Esophagus muscularis mucosa (tissue), 3 donors: ENCODE measurements at regions not wholly inside any gene's neighbourhood (a gene's known extent, or its start where the extent isn't known, plus 50 kb on each side); places are given as distances from the start of the nearest gene placed in this dataset.

Experiments
- POLR2AphosphoS5 ChIP-seq, 2 donors: sonication (generic); formaldehyde crosslinking; IDR thresholded peaks; one replicate each; pipeline ENCODE4 v1.6.1; 2017; ENCODE audit warnings: antibody characterized with exemption in 2 of 2
- TF ChIP-seq, protein P1 (sequence below), 3 experiments: fragments of 200-600 bp in 2 of 3; fragments of 450-650 bp in 1 of 3; sonication (generic) in 2 of 3; IDR thresholded peaks; one replicate each; pipeline ENCODE4 v1.5.1; 2017 to 2019; ENCODE audit warnings: antibody characterized with exemption in 3 of 3, mild to moderate bottlenecking in 2 of 3, moderate library complexity in 1 of 3

DNA sequence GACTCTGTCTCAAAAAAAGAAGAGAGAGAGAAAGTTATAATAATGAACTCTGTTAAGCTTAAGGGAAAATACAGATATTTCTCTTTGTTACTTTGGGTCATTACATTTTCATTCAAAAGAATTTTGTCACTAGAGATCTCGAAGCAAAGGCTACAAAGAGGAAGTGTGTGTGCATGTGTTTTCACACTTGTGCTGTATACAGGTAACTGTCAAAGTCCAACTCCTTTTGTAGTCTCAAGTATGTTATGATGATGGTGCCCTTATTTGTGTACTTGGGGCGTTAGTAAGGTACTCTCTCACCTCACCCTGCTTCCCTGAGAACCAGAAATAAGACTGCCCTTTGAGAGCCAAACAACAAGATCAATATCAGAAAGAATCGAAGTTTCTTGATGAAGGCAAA is 152.9 kb upstream of the ZNF644 start:
- TF ChIP-seq, protein P1, sequence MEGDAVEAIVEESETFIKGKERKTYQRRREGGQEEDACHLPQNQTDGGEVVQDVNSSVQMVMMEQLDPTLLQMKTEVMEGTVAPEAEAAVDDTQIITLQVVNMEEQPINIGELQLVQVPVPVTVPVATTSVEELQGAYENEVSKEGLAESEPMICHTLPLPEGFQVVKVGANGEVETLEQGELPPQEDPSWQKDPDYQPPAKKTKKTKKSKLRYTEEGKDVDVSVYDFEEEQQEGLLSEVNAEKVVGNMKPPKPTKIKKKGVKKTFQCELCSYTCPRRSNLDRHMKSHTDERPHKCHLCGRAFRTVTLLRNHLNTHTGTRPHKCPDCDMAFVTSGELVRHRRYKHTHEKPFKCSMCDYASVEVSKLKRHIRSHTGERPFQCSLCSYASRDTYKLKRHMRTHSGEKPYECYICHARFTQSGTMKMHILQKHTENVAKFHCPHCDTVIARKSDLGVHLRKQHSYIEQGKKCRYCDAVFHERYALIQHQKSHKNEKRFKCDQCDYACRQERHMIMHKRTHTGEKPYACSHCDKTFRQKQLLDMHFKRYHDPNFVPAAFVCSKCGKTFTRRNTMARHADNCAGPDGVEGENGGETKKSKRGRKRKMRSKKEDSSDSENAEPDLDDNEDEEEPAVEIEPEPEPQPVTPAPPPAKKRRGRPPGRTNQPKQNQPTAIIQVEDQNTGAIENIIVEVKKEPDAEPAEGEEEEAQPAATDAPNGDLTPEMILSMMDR (IDR thresholded peaks at IDR 0.05), result no peak
- no peak for TF ChIP-seq POLR2AphosphoS5 (IDR thresholded peaks at IDR 0.05)
